Medulla oblongata (tissue), 1 donor: ENCODE measurements at regions not wholly inside any gene's neighbourhood (a gene's known extent, or its start where the extent isn't known, plus 50 kb on each side); places are given as distances from the start of the nearest gene placed in this dataset.

ENCODE experiments used
- DNase-seq: peaks from one replicate; pipeline ENCODE4 v3.0.0-alpha.2; 2015; ENCODE audit errors: extremely low spot score

DNA sequence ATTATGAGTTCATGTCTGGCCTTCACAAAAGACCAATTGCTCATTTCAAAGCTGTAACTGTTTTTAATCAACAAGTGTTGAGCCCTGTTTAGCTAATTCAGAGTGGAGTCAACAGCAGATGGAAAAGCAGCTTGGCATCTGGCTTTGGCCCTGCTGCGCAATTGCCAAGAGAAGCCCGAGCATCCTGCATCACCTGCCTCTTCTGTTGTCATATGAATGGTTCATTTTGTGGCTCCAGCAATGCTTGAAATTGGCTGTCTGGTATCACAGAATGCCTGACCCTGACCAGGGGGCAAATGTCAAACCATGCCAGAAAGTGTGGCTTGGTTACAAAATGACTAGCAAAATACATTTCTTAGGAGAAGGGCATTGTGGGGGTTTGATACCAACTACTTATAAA, 296.5 kb upstream of the PHF14 start:
- DNase-seq, result no peak

DNA sequence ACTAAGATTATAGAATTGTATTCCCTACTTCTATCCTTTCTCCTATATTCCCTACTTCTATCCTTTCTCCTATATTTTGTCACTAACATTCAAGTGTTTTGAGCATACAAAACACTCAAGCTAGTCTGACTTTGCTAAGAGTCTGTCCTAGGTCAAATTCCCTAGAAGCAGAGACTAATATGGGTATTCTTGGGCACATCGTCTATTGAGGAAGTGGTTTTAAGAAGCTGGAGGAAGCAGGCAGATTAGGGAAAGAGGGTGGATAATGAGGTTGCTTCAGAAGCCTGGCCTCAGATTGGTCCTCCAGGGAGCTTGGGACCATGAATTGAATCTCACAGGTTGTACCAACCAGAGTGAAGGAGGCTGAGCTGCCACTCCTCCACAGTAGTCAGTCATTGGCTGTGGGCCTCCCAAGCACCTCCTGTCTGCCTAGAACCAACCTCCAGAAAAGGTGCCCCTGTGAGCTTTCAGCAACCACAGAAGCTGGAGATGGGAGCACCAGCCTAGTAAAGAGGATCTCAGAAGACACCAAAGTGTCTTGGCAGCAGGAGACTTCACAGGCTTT, 295.9 kb upstream of the PHF14 start:
- no peak for DNase-seq

DNA sequence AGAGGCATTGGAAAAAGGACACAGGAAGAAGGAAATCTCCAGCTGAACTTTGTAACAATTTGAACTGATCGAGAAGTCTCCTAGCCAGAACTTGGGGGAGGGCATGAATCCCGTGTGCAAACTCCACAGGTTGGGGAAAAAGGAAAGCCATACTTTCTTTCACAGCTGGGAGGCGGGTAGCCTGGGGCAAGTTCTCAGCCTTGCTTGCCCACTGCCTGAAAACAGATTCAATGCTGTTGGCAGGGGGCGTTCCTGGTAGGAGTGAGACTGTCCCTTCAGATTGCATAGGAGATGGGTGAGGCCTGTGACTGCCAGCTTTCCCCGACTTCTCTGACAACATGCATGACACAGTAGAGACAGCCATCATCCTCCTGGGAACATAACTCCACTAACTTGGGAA, 289.1 kb upstream of the PHF14 start:
- DNase-seq, result no peak

DNA sequence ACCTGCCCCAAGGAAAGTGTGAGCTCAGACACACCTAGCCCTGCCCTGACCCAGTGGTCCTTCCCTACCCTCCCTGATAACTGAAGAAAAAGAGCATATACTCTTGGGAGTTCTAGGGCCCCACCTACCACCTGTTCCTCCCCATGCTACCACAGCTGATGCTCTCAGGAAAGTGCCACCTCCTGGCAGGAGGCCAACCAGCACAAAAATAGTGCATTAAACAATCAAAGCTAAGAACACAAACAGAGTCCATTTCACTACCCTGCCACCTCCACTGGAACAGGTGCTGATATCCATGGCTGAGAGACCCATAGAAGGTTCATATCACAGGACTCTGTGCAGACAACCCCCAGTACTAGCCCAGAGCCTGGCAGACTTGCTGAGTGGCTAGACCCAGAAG, 288.6 kb upstream of the PHF14 start:
- DNase-seq, result no peak

DNA sequence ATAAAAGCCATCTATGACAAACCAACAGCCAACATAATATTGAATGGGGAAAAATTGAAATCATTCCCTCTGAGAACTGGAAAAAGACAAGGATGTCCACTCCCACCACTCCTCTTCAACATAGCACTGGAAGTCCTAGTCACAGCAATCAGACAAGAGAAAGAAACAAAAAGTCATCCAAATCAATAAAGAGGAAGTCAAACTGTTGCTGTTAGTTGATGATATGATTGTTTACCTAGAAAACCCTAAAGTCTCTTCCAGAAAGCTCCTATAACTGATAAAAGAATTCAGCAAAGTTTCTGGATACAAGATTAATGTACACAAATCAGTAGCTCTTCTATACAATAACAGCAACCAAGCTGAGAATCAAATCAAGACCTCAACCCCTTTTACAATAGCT, 285.1 kb upstream of the PHF14 start:
- DNase-seq, result no peak

DNA sequence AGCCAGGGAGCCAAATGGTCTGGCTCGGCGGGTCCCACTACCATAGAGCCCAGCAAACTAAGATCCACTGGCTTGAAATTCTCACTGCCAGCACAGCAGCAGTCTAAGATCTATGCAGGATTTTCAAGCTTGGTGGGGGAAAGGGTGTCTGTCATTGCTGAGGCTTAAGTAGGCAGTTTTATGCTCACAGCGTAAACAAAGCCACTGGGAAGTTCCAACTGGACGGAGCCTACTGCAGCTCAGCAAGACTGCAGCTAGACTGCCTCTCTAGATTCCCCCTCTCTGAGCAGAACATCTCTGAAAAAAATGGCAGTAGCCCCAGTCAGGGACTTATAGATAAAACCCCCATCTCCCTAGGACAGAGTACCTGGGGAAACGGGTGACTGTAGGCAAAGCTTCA, 277.6 kb upstream of the PHF14 start:
- DNase-seq, result no peak

DNA sequence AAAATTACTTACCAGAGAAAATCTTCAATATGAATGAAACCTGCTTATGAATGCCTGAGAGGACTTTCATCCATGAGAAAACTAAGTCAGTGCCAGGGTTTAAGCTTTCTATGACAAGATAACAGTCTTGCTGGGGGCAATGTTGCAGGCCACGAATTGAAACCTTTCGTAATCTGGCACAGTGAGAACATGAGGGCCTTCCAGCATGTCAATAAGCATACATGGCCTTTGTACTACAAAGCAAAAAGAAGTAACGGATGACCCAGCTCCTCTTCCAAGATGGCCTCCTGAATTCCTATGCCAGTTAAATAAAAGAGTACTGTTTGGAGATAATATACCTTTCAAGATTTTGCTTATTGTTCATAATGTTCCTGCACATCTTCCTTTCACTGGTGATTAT, 270.6 kb upstream of the PHF14 start:
- DNase-seq, result no peak

DNA sequence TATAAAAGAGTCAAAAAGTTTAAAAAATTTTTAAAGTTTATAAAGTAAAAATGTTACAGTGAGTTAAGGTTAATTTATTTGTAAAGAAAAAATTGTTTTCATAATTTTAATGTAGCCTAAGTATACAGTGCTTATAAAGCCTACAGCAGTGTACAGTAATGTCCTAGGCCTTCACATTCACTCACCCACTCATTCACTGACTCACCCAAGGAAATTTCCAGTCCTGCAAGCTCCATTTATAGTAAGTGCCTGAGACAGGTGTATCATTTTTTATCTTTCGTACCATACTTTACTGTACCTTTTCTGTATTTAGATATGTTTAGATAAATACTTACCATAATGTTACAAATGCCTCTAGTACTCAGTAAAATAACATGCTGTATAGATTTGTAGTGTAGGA, 269.7 kb upstream of the PHF14 start:
- no peak for DNase-seq

DNA sequence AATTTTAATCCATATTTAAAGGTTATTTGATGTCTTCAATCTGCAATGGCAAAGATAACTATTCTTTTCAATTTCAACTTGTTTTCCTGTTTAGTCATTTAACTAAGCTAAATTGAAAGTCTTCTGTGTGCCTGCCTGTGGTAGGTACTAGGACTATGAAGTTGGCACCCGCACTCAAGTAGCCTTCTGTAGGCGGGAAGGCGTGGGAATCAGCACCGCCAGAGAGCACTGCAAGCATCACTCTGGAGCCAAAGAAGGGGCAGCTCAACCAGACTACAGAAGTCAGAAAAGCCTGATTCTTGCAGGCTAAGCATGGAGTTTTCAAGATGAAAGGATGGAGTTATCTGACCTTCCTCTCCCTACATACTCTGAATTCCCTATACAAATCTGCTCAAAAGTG, 269.0 kb upstream of the PHF14 start:
- DNase-seq, result no peak

DNA sequence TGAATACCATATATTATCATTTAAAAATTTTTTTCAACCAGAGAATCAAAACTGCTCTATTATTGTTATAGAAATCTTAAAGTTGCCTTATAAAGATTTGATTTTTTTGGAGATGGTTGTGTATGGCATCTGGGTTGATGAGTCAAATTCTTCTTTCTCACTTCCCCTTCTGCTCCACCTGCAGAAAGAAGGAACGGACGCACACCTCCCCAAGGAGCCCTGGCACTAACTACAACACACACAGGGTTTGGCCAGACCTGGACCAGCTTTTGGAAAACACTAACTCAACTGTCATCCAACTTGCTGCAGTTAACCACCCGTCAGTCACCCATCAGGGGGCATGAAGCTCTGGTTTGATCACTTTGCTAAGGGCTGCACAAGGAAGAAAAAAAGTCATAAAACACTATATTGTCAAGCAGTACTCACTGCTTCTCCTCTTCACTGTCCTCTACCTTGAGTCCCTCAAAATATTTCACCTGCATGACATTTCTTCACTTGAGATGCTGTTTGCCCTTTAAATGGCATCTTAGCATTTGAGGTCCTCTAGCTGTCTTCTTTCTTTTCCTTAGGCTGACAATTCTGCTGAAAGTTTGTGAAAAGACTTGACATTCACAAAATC, 266.7 kb upstream of the PHF14 start:
- DNase-seq, result no peak

DNA sequence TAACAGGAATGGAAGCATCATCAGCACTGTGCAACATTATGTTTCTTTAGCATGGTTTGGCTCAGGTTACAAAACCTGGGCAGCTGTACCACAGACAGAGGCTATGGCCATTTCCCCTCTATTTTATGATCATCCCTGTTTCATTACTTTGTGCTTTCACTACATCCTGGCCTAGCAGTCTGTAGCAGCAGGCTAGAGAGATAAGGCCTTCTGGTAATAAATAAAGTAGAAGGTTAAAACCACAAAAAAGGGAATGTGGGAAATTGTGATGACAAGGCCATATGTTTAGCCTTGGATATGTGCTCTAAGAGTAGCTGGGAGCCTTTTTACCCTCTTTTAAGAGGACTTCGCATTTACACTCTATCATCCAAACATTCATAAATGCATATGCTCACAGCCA, 266.2 kb upstream of the PHF14 start:
- DNase-seq, result no peak

DNA sequence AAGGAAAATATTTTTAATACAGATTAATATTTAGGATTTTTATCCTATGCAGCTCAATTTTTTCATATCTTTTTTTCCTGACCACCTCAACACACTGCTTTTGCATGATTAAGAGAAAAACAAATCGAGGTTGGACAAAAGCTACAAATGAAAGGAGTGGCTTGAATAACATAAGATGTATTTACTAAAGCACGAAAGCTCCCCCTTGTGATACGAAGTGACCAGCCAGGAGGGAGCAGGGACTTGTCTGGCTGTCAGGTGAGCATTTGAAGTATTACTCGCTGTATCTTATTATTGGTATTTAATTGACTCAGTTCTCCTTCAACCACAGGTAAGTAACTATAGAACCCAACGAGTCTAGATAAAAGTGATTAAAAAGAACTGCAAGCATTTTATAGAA, 265.2 kb upstream of the PHF14 start:
- peak; percentile 32 for DNase-seq

DNA sequence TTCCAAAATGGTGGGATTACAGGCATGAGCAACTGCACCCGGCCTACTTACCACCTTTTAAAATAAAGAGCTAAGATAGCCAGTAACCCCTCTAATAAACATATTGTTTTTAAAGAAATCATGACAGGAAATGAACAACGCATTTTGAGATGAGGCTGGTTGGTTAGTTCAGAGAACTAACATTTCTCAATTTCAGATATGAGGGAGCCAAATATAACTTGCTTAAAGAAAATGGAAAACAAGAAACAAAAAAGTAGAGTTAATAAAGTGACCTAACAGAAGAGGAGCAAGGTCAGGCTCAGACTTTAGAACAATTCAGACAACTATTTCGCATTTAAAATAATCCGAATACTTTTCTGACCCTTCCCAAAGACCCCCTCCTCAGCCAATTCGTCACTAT, 254.9 kb upstream of the PHF14 start:
- no peak for DNase-seq

DNA sequence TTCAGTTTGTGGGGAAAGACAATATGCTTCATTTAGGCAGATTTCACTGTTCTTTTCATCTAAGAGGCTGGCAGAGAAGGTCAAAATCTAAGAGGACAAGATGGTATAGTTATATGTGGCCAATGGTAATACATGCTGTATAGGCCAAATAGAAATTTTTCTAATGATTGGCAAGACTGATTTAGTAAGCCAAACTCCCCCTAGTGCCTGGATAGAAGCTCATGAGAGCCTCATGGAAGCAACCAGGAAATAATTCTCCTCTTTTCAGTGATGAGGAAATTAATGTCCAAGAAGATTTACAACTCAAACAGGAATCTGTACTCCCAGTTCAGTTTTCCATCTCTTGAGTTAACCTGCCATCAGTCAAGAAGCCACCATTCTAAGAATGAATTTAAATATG, 253.6 kb upstream of the PHF14 start:
- DNase-seq, result no peak

DNA sequence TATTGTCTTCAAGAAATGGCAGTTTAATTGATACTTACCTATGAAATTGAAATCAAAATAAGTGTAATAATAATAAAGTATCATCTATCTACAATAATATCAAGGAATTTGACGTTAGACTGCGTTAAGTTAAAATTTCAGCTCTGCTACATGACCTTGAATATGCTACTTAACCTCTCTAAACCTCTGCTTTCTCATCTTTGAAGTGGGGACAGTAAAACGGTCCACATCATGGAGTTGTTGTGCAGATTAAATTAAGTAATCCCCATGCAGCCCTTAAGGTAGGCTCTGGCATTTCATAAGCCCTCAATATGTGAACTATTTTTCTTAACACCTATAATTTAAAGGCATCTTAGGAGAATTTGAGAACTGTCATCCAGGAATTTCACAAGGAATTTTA, 252.4 kb upstream of the PHF14 start:
- DNase-seq, result no peak

DNA sequence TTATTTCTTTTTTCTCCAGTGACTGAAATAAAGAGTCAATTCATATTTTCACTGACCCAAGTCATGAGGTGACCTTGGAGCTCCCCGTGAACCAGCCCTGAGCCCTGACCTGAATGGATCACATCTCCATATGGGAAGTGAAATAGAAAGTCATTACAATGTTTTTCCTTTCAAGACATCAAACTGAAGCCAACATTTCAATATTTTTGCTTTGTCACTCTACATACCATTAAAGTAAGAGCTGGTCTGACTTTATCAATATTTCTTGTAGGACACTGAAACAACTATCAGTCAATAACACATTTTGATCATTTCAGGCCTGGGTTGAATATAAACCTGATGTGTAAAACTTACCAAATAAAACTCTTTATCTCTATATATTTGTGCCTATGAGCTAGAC, 249.8 kb upstream of the PHF14 start:
- DNase-seq, result no peak

DNA sequence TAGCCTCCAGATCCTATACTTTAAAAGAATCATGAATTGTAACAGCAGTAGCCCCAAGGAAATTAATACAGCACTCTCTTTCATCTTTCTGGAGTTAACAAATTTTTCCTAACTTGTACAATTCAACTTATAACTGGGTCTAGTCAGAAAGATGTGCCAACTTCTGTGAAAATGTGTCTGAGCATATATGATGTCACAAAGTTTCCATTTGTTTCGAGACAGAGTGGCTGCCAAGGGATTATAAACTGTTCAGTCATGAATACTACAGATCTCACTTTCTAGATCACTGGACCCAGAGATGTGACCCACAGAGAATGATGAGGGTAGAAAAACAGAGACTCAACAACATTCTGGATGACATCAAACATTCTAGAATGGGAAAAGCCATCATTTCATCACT, 249.2 kb upstream of the PHF14 start:
- DNase-seq, result no peak

DNA sequence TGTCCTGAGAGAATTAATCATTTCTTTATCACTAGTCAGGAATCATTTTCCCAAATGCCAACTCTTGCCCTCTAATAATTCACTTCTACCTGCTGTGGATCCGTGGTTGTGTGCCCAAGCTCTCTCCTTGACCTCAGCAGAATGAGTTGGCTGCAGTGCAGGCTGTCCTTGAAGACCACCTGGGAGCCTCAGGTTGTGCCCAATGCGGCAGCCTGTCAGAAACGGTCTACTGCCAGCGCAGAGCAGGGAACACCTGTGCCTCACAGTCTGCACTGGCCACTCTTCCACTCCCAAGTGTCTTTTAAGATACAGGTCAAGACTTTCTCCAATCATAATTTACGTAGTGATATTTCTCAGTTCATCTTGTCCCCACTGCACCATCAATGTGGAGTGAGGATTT, 246.0 kb upstream of the PHF14 start:
- no peak for DNase-seq

DNA sequence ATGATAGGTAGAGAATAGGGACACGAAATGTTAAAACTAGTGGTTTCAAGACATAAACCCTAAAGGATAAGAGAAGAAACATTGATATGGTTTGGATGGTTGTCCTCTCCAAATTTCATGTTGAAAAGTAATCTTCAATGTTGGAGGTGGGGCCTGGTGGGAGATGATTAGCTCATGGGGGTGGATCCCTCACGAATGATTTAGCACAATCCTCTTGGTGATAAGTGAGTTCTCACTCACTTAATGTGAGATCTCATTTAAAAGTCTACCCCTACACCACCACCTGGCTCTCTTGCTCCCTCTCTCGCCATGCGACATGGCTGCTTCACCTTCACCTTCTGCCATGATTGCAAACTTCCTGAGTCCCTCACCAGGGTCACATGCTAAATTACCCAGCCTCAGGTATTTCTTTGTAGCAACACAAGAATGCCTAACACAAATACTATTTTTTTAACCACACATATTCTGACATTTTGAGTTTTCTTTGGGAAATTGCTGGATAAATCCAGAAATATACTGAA, 242.4 kb upstream of the PHF14 start:
- no peak for DNase-seq

DNA sequence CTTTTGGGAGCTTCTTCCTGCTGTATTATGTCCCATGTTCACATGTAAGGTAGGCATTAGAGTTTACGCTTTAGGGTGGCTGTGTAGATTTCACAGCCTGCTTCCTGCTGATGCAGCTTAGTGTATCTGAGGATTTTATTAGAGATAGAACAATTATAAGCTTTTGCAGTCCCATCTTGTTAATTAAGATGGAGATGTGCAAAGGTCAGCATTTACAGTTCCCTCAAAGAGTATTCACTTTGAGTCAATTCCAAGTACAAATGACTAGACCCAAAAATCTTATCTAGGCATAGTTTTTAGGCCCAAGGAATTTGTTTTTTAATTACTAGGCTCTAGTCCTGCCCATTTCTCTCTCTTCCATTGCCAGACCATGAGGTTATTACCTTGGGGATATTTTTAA, 239.9 kb upstream of the PHF14 start:
- DNase-seq, result no peak

DNA sequence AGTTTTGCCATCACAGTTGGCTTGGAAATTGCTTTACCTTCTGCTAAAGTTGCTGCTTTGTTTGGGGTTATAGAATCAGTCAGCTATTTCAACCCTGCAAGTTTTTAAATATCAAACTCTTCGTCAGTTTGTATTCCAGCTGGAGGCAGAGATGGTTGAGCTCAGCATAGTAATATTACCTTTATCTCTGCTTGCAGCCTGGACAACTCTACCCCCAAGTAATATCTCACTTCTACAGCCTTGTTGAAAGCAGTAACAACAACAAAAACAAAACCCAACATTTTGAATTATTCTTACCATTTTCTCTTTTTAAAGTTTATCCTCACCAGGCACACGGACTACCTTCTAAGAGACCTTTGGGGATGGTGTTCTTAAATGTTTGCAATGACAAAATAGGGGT, 239.1 kb upstream of the PHF14 start:
- DNase-seq, result no peak

DNA sequence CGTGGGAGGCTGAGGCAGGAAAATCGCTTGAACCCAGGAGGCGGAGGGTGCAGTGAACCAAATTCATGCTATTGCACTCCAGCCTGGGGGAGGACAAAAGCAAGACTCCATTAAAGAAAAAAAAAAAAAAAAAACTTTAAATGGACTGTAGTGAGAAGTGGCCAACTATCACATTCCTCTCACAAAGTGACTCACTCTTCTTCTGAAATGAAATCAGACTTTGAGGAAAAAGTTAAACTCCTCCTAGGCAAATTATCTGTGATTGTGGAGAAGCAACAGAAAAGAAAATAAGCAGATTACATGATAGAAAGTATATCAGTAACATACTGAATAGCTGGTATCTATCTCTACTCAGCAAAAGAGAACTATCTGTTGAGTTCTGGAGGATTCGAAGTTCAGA, 234.3 kb upstream of the PHF14 start:
- DNase-seq, result no peak

DNA sequence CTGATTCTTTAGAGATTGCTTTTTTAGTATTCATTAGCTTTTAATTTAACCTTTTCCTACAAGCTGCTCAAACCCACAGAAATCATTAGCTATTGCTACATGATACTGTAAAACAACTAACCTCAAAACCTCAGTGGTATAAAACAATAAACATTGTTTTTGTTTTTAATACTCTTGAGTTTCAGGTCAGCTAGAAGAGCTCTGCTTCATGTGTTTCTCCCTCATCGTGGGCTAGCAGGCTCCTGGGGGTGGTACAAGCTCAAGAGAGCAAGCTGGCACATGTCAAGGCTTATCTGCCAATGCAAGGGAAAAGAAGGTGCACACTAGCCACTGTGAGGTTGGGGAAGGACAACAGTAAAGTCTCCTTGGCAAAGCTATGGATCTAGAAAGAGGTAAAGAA, 232.9 kb upstream of the PHF14 start:
- no peak for DNase-seq

DNA sequence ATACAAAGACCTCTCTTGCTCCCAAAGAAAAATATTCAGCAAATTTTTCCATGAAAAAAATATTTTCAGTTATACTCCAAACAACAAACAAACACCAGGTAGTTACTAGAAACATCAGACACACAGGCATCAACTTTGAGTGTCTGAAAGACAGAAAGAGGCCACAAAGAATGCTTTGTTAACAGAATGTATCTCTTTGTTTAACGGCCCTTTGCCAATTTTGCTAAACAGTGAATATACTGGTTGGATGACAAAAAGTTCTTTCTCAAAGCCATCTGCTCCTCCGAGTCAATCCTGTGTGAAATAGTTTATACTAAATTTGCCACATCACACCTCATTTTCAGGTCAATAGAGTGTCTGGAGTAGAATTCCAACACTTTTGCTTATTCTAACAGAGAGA, 216.7 kb upstream of the PHF14 start:
- DNase-seq, result peak; percentile 79
